NCI-H2227 treated with DMSO at 0.1 percent for 48 hours (cell line): ENCODE measurements at regions not wholly inside any gene's neighbourhood (a gene's known extent, or its start where the extent isn't known, plus 50 kb on each side); places are given as distances from the start of the nearest gene placed in this dataset.

Source experiments
- DNase-seq: peaks from one replicate; lab custom pipeline; 2025; lab: John Stamatoyannopoulos, UW

DNA sequence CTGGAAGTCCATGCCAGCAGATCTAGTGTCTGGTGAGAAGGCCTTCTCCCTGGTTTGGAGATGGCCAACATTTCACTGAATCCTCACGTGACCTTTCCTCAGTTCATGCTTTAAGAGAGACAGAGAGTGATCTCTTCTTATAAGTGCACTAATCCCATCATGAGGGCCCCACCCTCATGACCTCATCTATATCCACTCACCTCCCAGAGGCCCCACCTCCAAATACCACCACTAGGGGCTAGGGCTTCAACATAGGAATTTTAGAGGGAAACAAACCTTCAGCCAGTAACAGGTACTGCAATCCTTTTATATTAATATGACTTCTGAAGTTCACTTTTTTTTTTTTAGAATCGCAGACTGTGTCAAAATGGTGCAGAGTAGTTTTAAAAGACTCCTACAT, 496.9 kb upstream of the ADAMTS16 start:
- DNase-seq: no peak

DNA sequence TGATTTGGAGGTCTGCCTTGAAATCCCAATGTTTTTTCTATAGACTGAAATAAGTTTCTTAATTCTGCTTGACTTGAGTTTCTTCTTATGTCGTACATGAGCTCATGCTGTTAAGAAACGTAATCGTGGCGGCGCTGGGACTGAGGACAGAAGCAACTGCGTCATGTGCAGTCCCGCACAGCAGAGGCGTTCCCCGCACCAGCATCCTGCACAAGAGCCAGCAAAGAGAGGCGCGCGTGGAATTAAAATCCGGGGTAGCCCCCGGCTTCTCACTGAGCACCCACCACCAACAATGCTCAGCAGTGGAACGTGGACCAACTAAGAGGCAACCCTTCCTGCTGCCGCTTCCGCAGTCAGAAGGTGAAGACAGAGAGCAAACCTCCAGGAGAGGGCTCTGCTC, 496.2 kb upstream of the ADAMTS16 start:
- no peak for DNase-seq

DNA sequence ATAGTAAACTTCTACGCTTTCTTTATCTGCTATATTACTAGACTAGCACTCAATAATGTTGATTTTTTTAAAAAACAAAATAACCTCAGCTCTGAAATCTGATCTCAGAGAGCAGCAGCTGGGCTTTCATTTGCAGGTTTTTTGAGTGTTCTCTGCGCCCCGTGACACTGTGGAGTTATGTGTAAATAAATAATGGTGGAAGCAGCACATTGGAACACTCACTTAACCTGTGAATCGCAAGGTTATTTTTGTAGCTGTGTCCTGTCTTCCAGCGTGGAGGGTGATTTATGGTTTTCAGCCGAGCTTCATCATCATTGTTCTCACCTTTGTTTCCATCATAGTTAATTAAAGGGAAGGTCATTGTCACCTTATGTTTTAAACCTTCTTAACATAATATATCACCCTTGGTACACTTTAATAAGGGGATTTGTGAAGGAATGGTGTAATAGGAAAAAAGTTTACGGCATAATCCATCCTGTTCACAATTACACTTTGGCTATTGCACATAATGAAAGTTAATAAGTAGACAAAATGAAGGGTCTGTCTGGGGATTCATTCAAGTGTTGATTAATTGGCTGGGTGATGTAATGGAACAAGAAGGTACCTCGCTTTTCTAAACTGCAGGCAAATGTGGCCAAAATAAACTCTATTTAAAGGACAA, 493.3 kb upstream of the ADAMTS16 start:
- DNase-seq: no peak

DNA sequence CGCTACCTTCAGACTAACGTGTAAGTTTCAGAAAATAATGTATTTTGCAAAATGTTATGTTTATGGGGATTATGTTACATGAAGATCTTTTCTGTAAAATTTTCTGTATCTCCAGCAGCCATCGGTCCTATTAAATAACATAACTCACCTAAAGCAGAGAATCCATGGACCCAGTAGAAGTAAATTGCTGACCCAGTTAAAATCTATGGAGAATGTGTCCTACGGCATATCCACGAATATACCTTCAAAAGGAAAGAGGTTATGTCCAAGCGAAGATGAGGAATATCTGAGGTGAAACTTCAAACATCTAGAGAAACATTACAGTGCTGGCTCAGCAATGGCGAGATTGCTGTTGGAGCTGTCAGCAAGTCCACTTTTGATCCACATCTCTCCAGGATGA, 492.2 kb upstream of the ADAMTS16 start:
- no peak for DNase-seq

DNA sequence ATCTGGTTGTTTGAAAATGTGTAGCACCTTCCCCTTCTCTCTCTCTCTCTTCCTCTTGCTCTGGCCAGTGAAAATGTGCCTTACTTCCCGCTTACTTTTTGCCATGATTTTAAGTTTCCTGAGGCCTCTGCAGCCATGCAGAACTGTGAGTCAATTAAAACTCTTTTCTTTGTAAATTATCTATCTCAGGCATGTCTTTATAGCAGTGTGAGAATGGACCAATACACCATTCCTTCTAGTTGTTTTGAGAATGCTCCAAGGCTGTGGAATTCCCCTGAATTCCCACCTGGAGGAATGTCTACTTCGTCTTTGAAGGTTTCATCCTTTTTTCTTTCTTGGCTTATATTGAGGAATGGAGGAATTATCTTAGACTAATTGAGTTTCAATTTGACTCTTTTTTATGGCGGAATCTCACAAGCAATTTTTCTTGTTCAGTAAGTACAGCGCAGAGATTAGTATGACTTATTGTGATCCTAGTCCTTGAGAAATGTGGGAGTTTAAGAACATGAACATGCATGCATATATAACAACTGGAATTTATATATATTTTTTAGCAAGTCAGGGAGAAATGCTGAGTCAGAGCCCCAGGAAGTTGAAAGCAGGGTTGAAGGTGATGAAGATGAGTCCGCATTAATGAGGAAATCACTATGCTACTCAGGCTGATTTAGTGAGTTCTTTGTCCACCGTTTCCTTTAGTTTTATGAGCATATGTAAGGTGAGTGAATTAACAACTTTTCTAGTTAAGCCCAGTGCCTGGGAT, 488.1 kb upstream of the ADAMTS16 start:
- no peak for DNase-seq

DNA sequence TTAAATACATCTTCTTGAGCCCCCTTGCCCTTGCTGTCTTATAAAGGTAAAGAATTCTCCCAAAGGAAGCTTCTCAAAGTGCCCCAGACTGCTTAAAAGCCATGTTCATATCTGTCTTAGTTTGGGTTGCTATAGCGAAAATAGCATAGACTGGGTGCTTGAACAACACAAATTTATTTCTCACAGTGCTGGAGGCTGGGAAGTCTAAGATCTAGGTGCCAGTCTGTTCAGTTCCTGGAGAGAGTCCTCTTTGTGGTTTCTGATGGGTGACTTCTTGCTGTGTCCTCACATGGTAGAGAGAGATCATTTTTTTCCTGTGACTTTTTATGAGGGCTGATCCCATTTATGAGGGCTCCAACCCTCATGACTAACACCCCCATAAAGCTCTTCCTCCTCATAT, 486.7 kb upstream of the ADAMTS16 start:
- DNase-seq: no peak

DNA sequence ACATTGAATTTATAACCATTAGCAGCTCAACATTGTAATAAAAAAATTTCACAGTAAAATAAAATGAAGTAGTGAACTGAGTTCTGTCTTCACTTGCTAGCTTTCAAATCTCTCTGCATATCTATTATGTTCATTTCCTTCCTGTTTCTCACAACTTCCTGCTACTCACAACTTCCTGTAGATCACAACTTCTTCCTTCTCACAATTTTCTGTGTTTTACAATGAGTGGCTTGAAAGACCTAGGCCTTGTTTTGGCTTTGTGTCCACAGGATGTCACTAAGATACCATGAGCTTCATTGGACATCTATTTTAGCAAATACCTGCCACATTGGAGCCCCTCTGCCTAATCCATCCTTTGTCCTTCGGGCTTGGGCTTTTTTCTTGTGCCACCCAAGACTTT, 480.3 kb upstream of the ADAMTS16 start:
- no peak for DNase-seq

DNA sequence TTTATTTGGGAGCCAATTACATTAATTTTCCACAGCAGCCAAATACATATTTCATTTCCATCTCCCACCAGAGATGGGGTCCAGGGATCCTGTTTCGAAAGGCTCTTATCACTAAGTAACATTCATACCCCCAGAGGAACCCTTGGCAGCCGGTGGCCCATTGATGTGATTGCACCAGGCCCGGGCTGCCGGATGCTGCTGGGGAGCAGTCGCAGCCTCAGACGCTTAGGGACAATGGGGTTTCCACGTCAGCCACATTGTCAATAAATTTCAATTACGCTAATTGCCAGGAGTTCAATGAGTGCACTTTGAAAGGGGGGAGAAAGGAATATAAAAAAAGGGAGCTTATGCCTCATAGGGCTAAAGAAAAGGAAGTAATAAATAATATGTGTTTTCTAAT, 478.8 kb upstream of the ADAMTS16 start:
- DNase-seq: no peak

DNA sequence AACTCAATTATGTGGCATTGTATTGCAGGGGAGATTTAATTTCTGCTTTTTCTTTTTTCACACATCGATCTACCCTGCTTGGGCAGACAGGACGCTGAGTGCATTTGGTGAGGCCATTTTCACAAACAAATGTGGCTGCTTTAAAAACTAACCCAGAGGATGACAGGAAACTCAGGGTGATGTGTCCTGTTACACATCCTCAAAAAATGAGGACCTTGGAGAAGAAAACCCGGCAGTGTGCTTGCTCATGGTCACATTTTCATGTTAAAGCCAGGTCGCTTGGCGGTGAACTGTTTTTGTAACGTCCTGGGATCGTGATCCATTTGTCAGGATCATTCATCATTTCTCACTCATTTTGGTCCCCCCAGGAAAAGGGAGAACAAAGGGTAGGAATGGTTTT, 478.3 kb upstream of the ADAMTS16 start:
- no peak for DNase-seq

DNA sequence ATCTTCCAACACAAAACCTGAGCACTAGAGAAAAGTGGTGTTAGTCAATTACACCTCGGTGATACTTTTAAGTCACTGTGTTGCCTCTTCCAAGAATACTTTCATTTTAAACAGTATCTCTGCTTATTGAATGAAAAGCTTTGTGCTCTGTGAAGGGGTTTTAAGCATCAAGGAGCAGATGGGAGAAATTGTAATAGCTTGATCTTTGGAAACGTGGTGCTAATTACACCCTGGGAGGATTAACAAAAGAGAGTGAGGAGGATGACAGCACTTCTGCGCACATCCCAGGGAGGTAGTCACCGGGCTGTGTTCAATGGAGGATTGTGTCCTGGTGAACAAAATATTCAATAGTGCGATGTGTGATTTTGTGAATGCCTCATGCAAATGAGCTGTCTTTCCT, 477.4 kb upstream of the ADAMTS16 start:
- DNase-seq: peak; percentile 63

DNA sequence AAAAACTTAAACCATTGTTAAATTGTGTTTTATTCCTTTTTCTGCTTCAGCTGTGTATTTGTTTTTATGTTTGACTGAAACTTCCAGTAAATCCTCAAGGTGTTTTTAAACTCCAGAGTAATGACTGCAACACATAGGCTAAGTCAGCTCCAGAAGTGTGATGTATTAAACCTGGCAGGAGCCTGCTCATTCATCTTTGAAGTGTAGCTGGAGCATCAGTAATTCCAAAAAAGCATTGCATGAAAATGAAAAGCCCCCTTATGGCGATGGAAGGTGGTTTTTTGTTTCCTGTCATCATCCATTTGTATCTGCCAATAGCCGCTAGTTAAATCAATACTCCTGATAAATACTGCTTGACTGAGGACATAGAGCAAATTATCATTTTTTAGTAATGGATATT, 474.2 kb upstream of the ADAMTS16 start:
- no peak for DNase-seq

DNA sequence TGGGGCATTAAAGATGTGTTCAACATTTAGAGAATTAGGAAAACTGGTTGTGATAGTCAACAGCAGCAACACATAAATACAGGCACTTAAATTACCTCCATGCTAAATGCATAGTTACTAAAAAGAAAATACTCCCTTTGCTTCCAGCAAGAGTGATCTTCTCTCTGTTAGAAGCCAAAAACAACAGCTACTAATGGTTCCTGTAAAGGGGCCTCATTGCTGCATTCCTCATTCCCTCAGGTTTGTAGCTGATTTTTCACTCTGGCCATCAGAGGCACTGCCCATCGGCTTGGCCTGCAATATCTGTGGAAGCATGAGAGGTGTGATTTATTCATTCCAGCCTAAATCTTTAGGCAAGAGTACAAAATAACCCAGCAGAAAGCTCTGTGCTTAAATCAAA, 466.0 kb upstream of the ADAMTS16 start:
- DNase-seq: no peak

DNA sequence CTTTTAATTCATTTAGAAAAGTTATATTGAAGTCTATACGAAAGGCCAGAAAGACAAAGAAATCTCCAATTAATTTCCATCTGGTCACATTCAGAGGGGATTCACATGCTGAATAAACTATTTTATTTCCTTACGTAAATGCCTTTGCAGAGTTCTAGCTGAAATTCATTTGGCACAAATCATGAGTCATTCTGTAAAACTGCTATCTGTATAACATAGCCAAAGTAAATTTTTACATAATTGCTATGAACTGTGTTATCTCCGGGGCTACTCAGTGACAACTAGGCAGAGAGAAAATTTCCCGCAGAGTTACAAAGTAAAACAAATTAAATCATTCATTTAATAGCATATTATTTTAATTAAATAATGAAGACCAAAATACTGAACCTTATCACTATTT, 463.2 kb upstream of the ADAMTS16 start:
- no peak for DNase-seq

DNA sequence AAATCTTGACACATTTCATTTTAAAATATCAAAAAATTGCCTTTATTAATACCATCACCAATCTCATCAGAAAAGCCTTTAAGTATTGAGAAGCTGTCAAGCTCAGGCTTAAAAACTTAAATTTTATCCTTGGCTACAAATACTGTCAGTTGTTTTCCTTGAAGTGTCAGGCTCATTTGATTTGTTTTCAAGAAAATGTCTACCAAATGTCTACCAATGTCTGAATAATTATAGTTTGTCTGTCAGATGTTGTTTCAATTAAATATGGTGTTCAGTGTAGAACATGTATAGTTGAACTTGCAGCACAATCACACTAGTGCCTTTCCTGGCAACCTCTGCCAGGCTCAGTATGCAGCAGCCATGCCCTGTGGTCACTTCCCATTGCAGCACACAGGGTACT, 455.2 kb upstream of the ADAMTS16 start:
- DNase-seq: no peak

DNA sequence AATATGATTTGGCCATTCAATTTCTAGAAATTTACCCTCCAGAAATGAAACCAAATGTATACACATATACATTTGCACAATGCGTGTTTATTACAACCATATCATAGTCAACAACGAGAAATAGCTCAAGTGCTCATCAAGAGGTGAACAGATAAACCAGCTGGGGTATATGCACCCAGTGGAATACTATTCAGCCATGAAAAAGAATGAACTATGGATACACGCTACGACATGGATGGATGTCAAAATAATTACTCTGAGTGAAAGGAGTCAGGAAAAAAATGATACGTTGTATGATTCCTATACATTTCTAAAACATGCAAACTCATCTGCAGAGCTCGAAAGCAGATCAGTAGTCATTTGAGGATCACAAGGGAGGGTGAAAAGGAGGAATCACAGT, 441.5 kb upstream of the ADAMTS16 start:
- DNase-seq: no peak

DNA sequence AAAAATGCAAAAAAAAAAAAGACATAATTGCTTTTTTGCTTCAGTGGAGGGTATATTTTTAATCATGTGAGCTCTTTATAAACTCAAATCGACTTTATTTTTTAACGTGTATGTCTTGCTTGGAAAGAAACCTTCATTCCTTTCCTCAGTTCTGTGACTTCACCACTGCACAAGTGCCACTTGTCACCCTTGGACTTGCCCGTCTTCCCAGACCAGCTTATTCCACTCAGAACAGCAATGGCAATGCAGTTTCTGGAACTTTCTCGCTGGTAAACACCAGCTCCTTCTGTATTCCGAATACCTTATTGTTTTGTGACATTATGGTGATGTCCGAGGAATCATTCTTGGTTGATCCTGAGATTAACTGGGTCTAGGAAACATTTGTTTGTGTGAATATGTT, 440.5 kb upstream of the ADAMTS16 start:
- DNase-seq: no peak

DNA sequence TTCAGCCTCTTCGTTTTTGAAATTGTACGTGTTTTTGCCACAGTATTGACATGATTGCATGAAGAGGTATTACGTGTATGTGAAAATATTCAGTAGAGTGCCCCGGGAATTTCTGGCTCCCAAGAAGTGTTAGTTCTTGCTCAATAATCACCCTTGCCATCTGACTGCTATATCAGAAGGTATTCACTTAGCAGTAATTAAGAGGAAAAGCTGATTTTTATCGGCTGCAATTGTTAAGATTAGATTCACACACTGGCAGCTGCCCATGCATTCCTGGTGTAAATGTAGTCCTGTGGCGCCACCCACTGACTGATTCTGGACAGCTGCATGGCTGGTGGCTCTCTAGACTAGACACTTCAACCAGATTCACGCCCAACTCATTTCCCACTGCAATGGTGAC, 440.1 kb upstream of the ADAMTS16 start:
- DNase-seq: peak; percentile 57

DNA sequence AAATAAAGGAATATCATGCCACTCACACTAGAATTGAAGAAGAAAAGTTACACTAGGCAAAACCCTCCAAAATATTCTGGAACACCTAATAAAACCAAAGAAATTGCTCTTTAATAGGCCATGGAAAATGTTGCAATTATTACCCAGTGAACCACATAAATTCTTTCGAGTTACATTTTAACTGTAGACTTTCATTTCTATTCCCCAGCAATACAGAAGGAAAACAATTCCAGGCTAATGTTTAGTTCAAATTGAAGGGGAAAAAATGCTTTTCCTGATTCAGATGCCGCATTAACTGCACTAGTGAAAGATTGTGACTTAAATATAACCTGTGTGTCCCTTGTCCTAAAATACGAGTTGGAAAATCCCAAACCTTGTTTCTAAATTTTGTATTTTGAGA, 439.3 kb upstream of the ADAMTS16 start:
- DNase-seq: no peak

DNA sequence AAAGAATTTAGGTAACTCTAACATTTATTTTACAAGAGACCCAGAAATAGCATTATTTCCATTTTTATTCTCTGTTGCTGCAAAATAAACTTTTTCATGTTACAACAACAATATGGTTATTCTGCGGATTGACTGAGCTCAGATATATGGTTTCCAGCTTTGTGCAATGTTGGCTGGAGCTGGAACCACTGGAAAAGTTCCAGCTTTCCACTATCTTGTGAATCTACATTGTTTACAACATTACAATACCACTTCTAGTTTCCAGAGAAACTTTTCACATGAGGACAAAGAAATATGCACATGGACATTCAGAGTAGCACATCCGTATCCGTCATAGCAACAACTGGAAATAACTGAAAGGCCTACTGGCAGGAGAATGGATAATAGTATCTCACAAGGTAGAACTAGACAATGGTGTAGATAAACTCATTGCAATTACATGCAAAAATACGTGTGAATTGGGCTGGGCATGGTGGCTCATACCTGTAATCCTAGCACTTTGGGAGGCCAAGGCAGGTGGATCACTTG, 436.1 kb upstream of the ADAMTS16 start:
- no peak for DNase-seq

DNA sequence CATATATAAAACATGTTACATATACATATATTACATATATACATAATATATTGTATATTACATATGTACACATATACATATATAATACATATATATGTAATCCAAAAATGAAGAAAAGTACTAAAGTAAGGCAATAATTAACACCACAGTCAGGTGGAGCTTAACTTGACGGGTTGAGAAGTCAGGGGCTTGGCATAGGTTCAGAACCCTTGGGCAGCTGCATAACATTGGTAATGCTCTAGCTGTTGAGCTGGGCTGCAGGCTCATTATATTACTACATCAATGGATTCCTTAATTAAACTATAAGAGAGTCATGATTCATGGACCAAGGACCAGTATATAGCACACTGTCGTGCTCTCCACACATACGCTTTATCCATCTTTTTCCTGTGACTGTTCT, 435.2 kb upstream of the ADAMTS16 start:
- no peak for DNase-seq

DNA sequence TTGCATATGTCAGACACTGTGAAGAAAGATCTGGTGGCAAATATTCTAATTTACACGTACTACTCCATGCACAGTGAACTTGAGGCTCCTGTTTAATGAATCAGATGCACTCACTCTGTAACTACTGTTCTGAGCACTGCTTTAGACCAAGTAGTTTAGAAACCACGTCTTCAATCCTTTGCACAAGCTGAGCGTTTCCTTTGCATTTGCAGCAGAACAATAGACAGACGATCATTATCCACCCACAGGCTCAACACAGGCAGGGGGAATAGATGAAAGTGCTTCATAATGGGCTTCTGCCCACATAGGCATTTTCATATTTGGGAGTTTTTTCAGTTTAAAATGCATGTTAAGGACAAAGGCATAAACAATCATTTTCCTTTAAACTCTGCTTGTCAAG, 423.3 kb upstream of the ADAMTS16 start:
- peak; percentile 68 for DNase-seq

DNA sequence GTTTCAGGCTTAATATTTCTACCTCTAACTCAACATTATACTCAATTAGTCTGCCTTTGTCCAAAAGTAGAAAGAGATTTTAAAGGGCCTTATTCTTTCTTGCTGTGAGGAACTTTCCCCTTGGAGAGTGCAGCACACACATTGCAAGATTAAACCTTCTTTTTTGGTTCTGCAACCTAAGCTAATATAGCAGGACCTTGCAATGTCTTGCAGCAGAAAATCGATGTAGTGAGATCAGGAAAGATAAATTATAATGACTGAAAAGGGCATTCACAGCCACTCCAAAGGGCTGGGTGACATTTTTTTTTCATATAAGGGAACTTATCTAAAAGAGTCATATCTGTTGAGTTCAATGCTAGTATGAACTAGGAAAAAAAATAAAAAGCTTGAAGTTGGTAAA, 422.7 kb upstream of the ADAMTS16 start:
- peak; percentile 68 for DNase-seq

DNA sequence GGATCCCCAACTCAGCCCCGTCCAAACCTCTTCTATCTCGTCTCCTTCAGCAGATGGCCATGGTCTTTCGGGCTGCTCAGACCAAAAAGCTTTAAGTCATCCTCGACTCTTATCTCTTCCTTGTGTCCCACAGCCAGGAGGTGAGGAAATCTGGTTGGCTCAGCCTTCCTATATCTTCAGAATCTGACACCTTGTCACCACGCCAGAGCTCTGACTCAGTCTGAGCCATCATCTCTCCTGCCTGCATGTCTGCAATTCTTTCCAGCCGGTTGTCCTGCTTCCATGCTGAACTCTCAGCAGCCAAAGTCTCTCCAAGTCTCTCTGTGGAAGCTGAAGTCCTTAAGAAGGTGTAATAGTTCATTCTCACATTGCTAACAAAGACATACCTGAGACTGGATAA, 419.3 kb upstream of the ADAMTS16 start:
- DNase-seq: no peak

DNA sequence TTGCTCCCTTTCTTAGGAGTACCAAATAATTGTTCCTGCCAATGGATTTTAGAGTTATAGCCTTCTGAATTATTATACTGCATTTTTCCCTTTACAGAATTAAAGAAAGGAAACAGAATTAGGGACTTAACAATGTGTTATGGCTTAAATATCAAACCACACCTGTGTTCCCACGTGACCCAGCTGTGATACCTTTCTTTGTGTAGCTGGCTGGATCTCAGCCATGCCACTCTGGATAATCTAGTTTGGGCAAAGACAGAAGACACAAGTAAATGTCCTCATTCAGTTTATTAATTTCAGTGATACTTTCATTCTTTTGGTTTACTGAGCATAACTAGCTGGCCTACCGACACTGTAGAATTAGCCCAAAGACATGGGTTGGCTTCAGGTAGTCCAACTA, 417.2 kb upstream of the ADAMTS16 start:
- DNase-seq: no peak
